DMS114 treated with DMSO at 0.1 percent for 48 hours (cell line): ENCODE measurements at regions not wholly inside any gene's neighbourhood (a gene's known extent, or its start where the extent isn't known, plus 50 kb on each side); places are given as distances from the start of the nearest gene placed in this dataset.

Experiments
- DNase-seq: peaks from one replicate; lab custom pipeline; 2025; ENCODE audit not compliant: unreplicated experiment; lab: John Stamatoyannopoulos, UW

- no peak for DNase-seq
Measured at GRCh38 chr4:123259676-123260646, 136.6 kb upstream of the SPRY1 start.

- DNase-seq, result no peak
Measured at GRCh38 chr4:123260653-123261052, 135.9 kb upstream of the SPRY1 start.

DNA sequence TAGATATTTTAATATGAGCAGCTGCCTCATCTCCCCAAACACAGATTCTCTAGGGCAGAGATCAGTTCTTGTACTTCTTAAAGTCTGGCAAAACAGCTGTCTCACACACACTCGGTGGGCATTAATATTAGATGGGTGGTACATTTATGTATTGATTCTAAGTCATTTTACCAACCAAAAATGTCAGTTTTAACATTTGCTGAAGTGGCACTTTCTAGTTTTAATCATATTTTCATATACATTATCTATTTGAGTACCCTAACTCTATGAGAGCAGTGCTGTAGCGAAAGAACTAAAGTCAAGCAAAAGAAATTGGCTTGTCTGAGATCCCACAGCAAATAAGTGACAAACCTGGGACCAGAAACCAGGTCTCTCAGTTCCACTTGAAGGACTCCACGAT lies 134.5 kb upstream of the SPRY1 start:
- DNase-seq, result no peak

DNA sequence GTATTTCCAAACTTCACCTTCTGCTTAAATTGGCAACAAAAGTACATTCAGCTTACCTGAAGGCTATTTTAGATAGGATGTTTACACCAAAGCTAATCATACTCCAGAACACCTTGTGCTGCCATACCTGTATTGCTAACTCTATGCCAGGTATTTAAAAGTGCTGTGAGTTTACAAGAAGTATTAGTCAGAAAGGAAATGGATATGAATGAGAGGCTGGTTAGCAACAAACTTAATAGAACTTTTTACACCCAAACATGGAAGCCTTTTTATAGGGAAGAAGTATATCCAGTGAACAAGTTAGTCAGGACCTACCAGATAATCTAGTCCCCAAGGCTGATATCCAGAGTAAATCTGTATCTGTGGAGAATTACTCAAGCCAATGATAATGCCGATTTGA lies 131.2 kb upstream of the SPRY1 start:
- no peak for DNase-seq

DNA sequence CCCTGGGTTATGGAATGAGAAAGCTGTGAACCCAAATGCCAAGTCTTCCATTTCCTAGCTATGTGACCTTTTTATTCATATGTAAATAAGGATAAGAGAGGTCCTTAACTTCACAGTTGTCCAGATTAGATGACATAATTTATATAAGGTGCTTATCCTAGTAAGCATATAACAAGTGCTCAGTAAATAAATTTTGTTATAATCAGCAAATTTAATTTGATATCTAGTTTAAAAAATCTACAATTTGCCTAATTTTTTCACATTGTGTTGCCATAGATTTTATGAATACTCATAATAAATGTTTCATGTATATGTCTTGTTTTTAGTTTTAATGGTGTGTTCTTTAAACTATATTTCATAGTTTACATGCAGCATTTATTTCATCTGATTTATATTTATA lies 130.4 kb upstream of the SPRY1 start:
- DNase-seq, result no peak

DNA sequence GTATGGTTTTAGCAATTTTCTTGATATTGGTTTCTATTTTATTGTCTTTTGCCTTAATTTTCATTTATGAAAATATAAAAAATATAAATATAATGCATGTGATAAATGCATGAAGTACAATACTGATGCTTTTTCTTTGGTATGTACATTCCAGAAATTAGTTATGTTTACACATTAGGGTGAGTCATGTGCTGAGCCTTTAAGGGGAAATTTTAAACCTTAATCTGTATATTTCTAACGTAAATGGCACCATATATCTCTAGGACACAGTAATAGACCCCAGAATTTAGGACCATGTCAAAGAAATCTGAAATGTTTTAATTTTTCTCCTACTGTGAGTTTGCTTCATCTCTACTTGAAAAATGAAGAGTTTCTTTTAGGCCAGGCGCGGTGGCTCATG lies 117.8 kb upstream of the SPRY1 start:
- DNase-seq, result no peak

DNA sequence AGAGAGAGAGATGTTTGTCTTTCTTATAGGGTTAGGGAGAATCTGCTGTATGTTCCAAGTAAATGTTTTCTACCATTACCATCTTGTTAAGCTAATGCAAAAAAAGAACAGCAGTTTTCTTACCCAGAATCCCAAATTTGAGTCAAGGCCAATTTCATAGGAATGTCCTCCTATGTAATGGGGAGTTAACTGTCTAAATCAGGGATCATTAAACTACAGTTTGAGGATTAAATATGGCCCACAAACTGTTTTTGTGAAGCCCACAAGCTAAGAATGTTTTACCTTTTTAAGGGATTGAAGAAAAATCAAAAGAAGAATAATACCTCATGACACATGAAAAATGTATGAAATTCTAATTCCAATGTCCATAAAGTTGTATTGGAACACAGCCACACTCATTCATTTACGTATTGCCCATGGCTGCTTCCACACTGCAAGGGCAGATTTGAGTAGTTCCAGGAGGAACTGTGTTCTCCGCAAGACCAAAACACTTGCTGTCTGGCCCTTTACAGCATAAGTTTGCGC lies 113.2 kb upstream of the SPRY1 start:
- DNase-seq, result no peak

GRCh38 chr4:123284168-123284567 lies 112.4 kb upstream of the SPRY1 start:
- DNase-seq, result no peak

DNA sequence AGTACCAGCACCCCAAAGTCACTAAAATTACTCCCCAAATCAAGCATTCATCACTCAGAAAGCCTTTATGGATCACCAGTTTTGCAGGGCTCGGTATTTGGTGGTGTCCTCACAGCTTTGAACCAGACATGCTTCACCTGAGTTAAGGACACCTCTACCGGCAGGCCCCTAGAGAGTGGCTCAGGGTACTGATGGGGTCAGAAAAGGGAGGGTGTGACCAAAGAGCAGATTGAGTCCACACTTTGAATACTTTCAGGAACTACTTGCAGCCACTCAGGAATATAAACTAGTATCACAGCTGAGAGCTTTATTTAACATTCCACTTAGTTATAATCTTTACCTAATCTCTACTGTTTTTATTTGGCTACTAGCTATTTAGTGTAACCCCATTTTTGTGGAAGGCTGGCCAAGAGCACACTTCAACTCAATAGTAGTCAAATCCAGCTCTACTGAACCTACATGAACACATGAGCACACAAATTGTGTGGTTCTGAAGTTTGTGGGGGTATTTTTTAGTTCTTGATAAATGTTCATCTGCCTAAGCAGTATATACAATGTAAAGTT lies 109.6 kb upstream of the SPRY1 start:
- DNase-seq, result no peak

DNA sequence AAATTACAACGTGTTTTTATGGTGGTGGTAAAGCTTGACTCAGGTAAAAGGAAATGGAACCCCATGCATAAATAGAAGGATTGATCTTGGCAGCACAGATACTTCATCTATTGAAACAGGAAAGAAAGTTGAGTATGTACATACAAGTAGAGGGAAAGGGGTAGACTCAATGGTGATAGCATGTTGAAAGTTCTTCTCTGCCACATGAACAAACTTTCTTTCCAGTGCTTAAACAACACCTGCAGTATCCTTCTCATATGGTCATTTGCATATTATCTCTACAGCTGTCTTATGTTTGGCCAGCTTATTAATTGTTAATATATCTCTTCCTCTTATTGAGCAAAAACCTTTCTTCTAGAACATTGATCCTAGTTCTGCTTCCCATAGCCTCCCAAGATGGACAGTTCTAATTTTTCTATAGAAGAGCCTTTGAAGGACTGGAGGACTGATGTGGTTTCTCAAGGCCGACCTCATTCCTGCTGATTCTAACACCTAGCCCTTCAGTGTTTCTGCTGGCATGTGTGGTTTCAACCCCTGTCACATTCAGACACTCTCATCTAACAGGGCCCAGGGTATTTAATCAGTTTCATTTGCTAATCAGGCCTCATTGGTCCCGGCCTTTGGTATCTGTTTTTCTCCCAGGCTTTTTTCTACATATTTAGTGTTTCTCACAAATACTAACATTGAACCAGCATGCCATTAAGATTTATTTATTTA lies 108.1 kb upstream of the SPRY1 start:
- DNase-seq, result no peak

DNA sequence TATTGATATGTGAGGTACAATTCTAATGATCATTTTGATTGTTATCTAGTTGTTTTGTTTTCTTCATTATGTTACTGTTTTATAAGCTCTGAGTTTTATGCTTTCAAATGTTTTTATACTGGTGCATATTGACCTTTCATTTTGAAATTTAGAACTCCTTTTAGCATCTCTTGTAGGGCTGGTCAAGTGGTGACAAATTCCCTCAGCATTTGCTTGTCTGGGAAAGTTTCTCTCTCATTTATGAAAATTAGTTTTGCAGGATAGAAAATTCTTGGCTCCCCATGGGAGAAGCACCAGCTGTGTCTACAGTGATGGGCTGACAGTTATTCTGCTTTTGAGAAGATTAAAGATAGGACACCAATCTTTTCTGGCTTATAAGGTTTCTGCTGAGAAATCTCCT lies 105.3 kb upstream of the SPRY1 start:
- DNase-seq, result no peak

GRCh38 chr4:123297836-123298235 lies 98.8 kb upstream of the SPRY1 start:
- no peak for DNase-seq

GRCh38 chr4:123298261-123298660 lies 98.3 kb upstream of the SPRY1 start:
- DNase-seq, result no peak

DNA sequence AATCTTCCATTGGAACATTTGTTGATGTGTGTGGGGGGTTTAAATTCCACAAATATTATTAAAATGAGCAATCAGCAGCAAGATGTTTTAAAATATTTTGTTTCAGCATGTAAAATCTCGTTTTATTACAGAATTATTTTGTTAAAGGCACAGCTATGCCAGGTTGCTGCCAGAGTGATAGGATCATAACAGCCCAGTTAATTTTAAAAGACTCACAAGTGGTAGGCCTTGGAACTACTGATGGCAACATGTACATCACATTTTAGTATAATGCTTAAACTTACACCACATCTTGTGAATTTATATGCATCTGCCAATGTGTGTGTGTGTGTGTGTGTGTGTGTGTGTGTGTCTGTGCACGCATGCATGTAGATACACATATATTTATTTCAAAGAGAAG lies 97.8 kb upstream of the SPRY1 start:
- DNase-seq, result no peak

DNA sequence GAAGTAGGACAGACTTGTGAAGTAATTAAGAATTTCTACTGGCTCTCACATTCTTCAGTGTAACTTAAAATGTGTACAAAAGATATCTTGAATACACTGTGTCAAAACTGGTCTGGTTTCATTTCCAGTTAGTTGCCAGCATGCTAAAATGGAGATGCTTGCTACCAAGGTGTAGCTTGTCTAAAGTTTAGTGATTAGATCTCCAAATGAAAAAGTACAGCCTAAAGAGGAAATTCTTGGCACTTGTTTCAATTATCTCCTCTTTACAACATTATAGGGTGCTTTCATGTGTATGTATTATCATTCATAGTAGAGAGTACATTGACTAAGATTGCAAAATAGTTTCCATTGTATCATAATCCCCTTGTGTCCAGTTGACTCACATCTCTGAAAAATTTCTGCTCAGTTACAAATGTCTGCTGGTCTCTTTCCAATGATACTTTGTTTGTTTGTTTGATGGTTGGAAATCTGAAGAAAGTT lies 97.3 kb upstream of the SPRY1 start:
- DNase-seq, result no peak

DNA sequence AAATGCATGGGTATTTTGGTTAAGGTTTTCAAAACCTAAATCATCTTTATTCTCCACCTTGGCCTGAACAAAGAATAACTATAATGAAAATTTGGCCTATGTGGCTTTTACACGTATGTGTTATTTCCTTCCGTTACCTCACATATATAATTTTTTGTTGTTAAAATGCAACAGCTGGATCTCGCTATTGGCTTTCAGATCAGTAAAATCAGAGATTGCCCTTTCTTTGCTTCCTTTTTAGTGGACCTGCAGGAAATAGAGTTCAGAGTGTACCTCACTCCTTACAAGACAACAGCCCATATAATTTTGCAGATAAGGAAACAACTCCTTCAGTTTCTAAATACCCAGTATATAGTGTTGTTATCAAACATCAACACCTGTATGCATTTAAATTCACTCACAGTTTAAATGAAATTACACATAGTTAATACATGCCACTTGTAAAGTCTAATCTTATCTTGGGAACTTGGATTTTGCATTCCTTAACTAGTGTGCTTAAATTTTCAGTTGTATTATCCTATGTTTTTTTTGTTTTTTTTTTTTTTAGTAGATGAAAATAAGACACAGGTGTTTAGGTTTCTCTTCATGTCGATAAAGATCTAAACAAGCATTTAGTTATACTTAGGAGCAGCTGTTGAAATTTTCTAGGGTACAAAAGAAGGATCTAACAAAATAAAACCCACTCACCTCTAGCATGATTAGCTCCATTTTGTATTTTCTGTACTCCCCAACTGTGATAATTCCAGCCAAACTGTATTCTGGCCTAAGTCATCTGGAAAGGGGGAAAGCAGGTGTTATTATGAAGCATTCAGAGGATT lies 96.2 kb upstream of the SPRY1 start:
- no peak for DNase-seq

GRCh38 chr4:123301923-123302322 lies 94.7 kb upstream of the SPRY1 start:
- no peak for DNase-seq

- DNase-seq, result no peak
Measured at GRCh38 chr4:123304151-123304964, 92.2 kb upstream of the SPRY1 start.

- DNase-seq, result no peak
Measured at GRCh38 chr4:123305736-123306135, 90.9 kb upstream of the SPRY1 start.

- DNase-seq, result no peak
Measured at GRCh38 chr4:123306769-123307168, 89.8 kb upstream of the SPRY1 start.
